Upper lobe of left lung (tissue), 6 donors: ENCODE measurements at regions not wholly inside any gene's neighbourhood (a gene's known extent, or its start where the extent isn't known, plus 50 kb on each side); places are given as distances from the start of the nearest gene placed in this dataset.
"Not testable (repeated sequence)": the region's sequence is repeated elsewhere in the genome, so short reads cannot be mapped to it uniquely, and the experiment has no call there.

Experiments
- ATAC-seq, 2 donors: fragments of 200-7000 bp; cut with Tn5 transposase; one replicate each; pipeline ENCODE4 v1.9.1; 2022; ENCODE audit warnings: mild to moderate bottlenecking in 2 of 2, moderate library complexity in 2 of 2; ENCODE audit not compliant: low FRiP score in 2 of 2
- DNase-seq, 2 donors: peaks; one replicate each; pipeline ENCODE4 v3.0.0-alpha.2; 2019 to 2020
- H3K27ac ChIP-seq, 4 donors: fragments of 200-600 bp; sonication (generic); one replicate each; pipeline ENCODE4 v1.5.1; 2016 to 2019
- H3K27me3 ChIP-seq, 4 donors: fragments of 200-600 bp; sonication (generic); one replicate each; pipeline ENCODE4 v1.5.1; 2017 to 2019
- H3K36me3 ChIP-seq, 4 donors: fragments of 200-600 bp; sonication (generic); one replicate each; pipeline ENCODE4 v1.5.1; 2016 to 2019
- H3K4me1 ChIP-seq, 4 donors: fragments of 200-600 bp; sonication (generic); one replicate each; pipeline ENCODE4 v1.5.1; 2018 to 2019
- H3K4me3 ChIP-seq, 4 donors: fragments of 200-600 bp; sonication (generic); one replicate each; pipeline ENCODE4 v1.5.1; 2017 to 2019; ENCODE audit warnings: mild to moderate bottlenecking in 2 of 4, moderate library complexity in 1 of 4
- H3K9me3 ChIP-seq, 4 donors: fragments of 200-600 bp; sonication (generic); one replicate each; pipeline ENCODE4 v1.5.1; 2018 to 2019
- EP300 ChIP-seq, 4 donors: sonication (generic); formaldehyde crosslinking; IDR thresholded peaks; one replicate each; pipeline ENCODE4 v1.5.1; 2017; ENCODE audit warnings: antibody characterized with exemption in 4 of 4, control low read depth in 2 of 4
- POLR2A ChIP-seq, 4 donors: fragments of 450-650 bp; IDR thresholded peaks; one replicate each; pipeline ENCODE4 v1.5.1; 2016 to 2017; ENCODE audit warnings: antibody characterized with exemption in 4 of 4, mild to moderate bottlenecking in 2 of 4
- POLR2AphosphoS5 ChIP-seq, 2 donors: sonication (generic); formaldehyde crosslinking; IDR thresholded peaks; one replicate each; pipeline ENCODE4 v1.5.1; 2017; ENCODE audit warnings: antibody characterized with exemption in 2 of 2
- WGBS, 2 donors: methylation state at CpG; one replicate each; pipeline ENCODE4 v1.1.5; 2017 to 2018; 5-methylcytosine and 5-hydroxymethylcytosine counted together
- TF ChIP-seq, protein P1 (sequence below), 6 experiments: fragments of 450-650 bp in 4 of 6; fragments of 200-600 bp in 2 of 6; sonication (generic) in 2 of 6; IDR thresholded peaks; one replicate each; pipeline ENCODE4 v1.5.1; 2016 to 2019; ENCODE audit warnings: antibody characterized with exemption in 6 of 6
- donor health status: DM: no; HTN: no; CAD: no; lungs with moderate emphysema.
- donor health status: DM: no; HTN: yes; CAD: no; lungs with severe emphysema.

DNA sequence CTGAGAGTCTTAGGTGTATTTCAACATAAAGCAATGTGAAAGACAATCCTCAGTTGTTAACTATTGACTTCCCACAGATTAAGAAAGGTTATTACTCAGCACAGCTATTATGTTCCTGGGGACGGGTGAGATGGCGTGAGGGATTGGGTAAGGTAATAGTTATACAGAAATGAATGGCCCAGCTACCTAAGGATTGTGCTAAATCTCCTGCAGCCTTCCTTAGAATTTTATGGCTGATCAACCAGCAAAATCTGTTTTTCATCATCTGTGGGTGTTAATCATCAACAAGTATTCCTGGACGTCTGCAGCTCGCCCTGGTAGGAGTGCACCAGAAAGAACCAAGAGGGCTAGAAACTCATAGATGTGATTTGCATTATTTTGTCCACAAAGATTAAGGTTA, 146.0 kb upstream of the IVNS1ABP start:
- no peak overlapping the region for H3K27ac ChIP-seq
- ATAC-seq (no peak), DNase-seq (no peak)
- H3K36me3 ChIP-seq: no peaks in the 10 kb centered on the region
- H3K9me3 ChIP-seq: no peaks in the 10 kb centered on the region
- TF ChIP-seq POLR2AphosphoS5 (IDR thresholded peaks at IDR 0.05) (no peak), POLR2A (IDR thresholded peaks at IDR 0.05) (no peak), EP300 (IDR thresholded peaks at IDR 0.05) (no peak)
- TF ChIP-seq, protein P1, sequence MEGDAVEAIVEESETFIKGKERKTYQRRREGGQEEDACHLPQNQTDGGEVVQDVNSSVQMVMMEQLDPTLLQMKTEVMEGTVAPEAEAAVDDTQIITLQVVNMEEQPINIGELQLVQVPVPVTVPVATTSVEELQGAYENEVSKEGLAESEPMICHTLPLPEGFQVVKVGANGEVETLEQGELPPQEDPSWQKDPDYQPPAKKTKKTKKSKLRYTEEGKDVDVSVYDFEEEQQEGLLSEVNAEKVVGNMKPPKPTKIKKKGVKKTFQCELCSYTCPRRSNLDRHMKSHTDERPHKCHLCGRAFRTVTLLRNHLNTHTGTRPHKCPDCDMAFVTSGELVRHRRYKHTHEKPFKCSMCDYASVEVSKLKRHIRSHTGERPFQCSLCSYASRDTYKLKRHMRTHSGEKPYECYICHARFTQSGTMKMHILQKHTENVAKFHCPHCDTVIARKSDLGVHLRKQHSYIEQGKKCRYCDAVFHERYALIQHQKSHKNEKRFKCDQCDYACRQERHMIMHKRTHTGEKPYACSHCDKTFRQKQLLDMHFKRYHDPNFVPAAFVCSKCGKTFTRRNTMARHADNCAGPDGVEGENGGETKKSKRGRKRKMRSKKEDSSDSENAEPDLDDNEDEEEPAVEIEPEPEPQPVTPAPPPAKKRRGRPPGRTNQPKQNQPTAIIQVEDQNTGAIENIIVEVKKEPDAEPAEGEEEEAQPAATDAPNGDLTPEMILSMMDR (IDR thresholded peaks at IDR 0.05): no peak
- H3K4me3 ChIP-seq: no peak overlapping the region
- H3K4me1 ChIP-seq: no peaks in the 10 kb centered on the region
- 88 to 90% methylated on average over 4 of the region's 4 CpGs for WGBS, 2 donors
- no peaks in the 10 kb centered on the region for H3K27me3 ChIP-seq

DNA sequence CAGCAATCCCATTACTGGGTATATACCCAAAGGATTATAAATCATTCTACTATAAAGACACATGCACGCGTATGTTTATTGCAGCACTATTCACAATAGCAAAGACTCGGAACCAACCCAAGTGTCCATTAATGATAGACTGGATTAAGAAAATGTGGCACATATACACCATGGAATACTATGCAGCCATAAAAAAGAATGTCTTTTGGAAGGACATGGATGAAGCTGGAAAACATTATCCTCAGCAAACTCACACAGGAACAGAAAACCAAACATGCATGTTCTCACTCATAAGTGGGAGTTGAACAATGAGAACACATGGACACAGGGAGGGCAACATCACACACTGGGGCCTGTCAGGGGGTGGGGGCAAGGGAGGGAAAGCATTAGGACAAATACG, 143.7 kb upstream of the IVNS1ABP start:
- H3K4me1 ChIP-seq, H3K36me3 ChIP-seq, H3K27me3 ChIP-seq, ATAC-seq, DNase-seq, H3K9me3 ChIP-seq, H3K4me3 ChIP-seq, H3K27ac ChIP-seq: not testable (repeated sequence)
- WGBS, 2 donors: 95 to 97% methylated on average over 4 of the region's 4 CpGs

DNA sequence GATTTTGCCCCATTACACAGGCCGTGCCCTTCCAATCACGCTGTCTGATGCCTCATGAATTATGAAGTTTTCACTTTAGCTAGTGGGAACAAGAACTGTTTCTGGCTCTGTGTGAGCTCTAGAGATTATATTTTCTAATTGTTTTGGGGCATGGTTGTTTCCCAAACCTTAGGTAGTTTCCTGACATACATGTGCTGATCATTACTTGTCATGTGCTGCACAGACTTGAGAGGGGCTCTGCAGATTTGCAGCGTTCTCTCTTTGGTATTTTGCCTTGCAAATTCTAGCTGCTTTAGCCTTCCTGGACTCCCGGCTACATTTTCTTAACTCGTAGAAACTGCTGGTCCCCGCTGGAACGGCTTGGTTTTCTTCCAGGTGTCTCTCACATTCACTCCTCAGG, 142.1 kb upstream of the IVNS1ABP start:
- H3K4me1 ChIP-seq: no peaks in the 10 kb centered on the region
- WGBS, 2 donors: 96% methylated on average over 7 of the region's 7 CpGs
- TF ChIP-seq, protein P1 (IDR thresholded peaks at IDR 0.05): no peak
- TF ChIP-seq POLR2A (IDR thresholded peaks at IDR 0.05): no peak
- DNase-seq (no peak), ATAC-seq (no peak)
- no peak overlapping the region for H3K27ac ChIP-seq
- no peaks in the 10 kb centered on the region for H3K9me3 ChIP-seq
- H3K27me3 ChIP-seq: no peaks in the 10 kb centered on the region
- no peaks in the 10 kb centered on the region for H3K36me3 ChIP-seq
- no peak overlapping the region for H3K4me3 ChIP-seq

DNA sequence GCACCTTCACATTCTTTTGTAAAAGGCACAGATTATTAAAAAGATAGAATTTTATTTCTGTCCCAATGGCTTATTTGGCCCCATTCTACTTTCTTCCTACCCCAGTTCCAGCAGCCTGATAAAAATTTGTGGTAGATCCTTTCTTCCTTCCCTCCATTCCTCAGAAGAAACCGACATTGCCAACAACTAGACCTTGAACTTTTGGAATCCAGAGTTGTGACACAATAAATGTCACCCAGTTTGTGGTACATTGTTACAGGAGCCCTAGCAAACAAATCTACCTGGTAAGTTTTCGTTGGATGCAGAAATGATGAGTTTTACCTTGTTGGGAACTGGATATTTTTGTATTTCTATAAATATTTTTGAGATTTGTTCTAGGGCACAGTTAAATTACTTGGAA, 141.6 kb upstream of the IVNS1ABP start:
- H3K36me3 ChIP-seq: no peaks in the 10 kb centered on the region
- no peaks in the 10 kb centered on the region for H3K27me3 ChIP-seq
- ATAC-seq (no peak), DNase-seq (no peak)
- no peak overlapping the region for H3K4me3 ChIP-seq
- no peaks in the 10 kb centered on the region for H3K9me3 ChIP-seq
- WGBS, 2 donors: 60 to 64% methylated on average over 2 of the region's 2 CpGs
- TF ChIP-seq, protein P1 (IDR thresholded peaks at IDR 0.05): no peak
- TF ChIP-seq EP300 (IDR thresholded peaks at IDR 0.05) (no peak), POLR2AphosphoS5 (IDR thresholded peaks at IDR 0.05) (no peak), POLR2A (IDR thresholded peaks at IDR 0.05) (no peak)
- no peak overlapping the region for H3K27ac ChIP-seq
- H3K4me1 ChIP-seq: no peaks in the 10 kb centered on the region

DNA sequence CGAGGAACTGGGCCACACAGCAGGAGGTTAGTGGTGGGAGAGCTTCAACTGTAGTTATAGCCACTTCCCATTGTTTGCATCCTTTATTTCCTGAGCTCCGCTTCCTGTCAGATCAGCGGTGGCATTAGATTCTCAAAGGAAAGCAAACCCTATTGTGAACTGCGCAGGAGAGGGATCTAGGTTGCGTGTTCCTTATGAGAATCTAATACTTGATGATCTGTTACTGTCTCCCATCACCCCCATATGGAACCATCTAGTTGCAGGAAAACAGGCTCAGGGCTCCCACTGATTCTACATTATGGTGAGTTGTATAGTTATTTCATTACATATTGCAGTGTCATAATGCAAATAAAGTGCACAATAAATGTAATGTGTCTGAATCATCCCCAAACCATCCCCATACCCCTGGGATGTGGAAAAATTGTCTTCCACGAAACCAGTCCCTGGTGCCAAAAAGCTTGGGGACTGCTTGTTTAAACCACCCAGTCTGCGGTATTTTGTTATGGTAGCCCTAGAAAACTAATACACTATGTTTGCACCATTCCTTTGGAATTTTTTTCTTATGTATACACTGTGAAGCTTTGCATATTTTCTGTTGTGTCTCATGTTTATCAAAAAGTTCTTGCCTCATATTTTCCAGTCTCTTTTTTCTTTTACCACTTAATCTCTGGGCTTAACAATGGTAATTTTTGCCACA, 136.6 kb upstream of the IVNS1ABP start:
- H3K4me3 ChIP-seq: no peak overlapping the region
- no peak for ATAC-seq
- TF ChIP-seq, protein P1 (IDR thresholded peaks at IDR 0.05): no peak
- no peak for TF ChIP-seq POLR2AphosphoS5 (IDR thresholded peaks at IDR 0.05)
- no peak for TF ChIP-seq EP300 (IDR thresholded peaks at IDR 0.05)
- no peak for TF ChIP-seq POLR2A (IDR thresholded peaks at IDR 0.05)
- DNase-seq: no peak
- no peaks in the 10 kb centered on the region for H3K36me3 ChIP-seq
- WGBS, 2 donors: 78 to 79% methylated on average over 7 of the region's 7 CpGs
- no peak overlapping the region for H3K27ac ChIP-seq
- no peaks in the 10 kb centered on the region for H3K27me3 ChIP-seq
- no peaks in the 10 kb centered on the region for H3K4me1 ChIP-seq
- no peaks in the 10 kb centered on the region for H3K9me3 ChIP-seq
